LNCaP clone FGC (cell line): ENCODE measurements at regions not wholly inside any gene's neighbourhood (a gene's known extent, or its start where the extent isn't known, plus 50 kb on each side); places are given as distances from the start of the nearest gene placed in this dataset.

ENCODE experiments used
- DNase-seq: peaks from one replicate; pipeline ENCODE4 v3.0.0-alpha.2; 2011; ENCODE audit warnings: low read depth
- H3K4me3 ChIP-seq: 2 replicates; pipeline ENCODE4 v1.5.1; 2011; ENCODE audit warnings: mild to moderate bottlenecking, low read depth, low read length, control low read depth
- TF ChIP-seq, protein P1 (sequence below): IDR thresholded peaks from 2 replicates; pipeline ENCODE4 v1.5.1; 2012; ENCODE audit warnings: mild to moderate bottlenecking; ENCODE audit not compliant: control insufficient read depth, insufficient read depth; ENCODE audit errors: extremely low read depth

DNA sequence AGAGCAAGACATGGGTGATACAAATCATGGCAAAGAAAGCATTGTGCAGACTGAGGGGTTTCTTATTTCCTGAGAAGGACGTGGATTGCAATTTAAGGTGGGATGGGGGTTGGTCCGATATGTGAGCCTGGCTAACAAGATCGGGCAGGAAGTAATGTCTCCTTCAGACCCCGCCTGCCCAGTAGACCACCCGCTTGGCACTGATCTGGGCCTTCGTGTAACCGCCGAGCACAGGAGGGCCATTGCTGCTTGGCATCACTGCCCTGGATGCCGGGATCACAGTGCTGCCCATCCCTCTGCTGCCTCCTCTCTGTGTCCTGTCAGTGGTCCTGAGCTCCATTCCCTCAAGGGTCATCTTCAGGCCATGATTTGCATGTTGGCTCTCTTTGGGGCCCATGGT lies 214.6 kb upstream of the ZNF32 start:
- no peak for DNase-seq
- TF ChIP-seq, protein P1, sequence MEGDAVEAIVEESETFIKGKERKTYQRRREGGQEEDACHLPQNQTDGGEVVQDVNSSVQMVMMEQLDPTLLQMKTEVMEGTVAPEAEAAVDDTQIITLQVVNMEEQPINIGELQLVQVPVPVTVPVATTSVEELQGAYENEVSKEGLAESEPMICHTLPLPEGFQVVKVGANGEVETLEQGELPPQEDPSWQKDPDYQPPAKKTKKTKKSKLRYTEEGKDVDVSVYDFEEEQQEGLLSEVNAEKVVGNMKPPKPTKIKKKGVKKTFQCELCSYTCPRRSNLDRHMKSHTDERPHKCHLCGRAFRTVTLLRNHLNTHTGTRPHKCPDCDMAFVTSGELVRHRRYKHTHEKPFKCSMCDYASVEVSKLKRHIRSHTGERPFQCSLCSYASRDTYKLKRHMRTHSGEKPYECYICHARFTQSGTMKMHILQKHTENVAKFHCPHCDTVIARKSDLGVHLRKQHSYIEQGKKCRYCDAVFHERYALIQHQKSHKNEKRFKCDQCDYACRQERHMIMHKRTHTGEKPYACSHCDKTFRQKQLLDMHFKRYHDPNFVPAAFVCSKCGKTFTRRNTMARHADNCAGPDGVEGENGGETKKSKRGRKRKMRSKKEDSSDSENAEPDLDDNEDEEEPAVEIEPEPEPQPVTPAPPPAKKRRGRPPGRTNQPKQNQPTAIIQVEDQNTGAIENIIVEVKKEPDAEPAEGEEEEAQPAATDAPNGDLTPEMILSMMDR, result no peak
- H3K4me3 ChIP-seq, result no peak overlapping the region

DNA sequence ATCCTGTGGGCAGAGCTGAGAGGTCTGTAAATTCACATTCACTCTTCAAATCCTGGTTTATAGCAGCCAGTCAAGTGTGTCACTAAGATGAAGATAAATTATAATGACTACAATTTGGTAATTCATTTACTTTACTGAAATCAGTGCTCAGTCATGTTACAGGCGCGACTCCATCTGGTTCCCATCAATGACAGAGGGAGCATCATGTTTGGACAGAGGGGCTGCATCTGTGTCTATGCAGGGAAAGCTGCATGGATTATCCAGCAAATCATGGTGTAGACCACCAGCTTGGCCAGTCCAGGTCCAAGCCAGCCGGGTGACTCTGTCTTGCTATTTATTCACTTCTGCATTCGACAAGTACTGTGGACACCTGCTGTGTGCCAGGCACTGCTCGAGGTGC lies 214.1 kb upstream of the ZNF32 start:
- TF ChIP-seq, protein P1, result no peak
- DNase-seq, result no peak
- H3K4me3 ChIP-seq, result no peak overlapping the region

DNA sequence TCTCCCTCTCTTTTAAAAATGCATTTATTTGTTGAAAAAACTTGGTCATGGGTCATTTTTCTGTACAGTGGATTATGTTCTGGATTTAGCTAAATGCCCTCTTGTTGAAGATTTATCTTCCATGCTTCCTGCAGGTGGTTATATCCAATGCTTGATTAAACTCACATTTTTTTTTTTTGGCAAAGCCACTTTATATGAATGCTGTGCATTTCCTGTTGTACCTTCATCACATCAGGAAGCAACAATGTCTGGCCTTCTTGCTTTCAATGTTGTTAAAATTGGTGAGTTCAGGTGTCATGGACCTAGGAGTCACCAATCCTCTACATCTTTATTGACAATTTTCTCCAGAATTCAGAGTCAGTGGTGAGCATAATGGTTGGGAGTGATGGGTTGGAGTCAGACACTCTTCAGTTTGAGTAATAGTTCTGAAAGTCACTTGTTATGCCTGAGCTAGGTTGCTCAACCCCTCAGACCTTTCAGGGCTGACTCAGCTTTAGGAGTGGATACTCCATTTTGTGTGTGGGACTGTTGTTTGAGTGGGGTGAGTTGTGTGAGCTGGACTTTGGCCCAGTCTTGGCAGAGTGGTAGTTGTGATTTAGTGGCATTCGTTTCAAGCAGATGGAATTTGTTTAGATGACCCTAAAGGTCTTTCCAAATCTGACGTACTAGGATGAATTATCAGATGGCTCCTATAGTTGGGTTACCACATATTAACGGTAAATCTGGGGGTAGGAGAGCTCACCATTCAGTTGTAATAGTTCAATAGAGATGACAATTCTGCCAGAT lies 213.5 kb upstream of the ZNF32 start:
- TF ChIP-seq, protein P1, result no peak
- no peak overlapping the region for H3K4me3 ChIP-seq
- no peak for DNase-seq

DNA sequence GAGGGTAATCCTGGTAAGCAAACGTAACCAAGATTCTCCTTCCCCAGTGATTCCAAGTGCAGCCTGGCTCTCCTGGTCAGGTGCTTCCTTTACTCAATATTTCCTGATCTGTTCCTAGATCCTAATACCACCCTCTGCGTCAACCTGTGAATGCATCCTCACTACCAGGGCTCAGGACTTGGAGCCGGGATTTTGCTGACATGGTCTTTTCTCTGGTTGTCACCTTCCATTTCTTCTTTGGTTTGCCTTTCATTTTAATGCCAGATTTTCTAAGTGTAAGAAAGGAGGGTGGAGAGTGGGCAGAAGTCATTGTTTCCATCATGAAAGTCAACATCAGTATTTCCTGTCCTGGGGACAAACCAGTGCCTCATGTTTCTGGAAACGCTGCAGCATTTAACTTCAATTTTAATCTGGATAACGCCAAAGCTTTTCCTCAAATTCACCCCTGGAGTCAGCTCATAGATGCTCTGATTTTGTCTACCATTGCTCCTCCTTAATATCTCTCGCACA lies 210.4 kb upstream of the ZNF32 start:
- no peak for DNase-seq
- TF ChIP-seq, protein P1, result no peak
- no peak overlapping the region for H3K4me3 ChIP-seq

DNA sequence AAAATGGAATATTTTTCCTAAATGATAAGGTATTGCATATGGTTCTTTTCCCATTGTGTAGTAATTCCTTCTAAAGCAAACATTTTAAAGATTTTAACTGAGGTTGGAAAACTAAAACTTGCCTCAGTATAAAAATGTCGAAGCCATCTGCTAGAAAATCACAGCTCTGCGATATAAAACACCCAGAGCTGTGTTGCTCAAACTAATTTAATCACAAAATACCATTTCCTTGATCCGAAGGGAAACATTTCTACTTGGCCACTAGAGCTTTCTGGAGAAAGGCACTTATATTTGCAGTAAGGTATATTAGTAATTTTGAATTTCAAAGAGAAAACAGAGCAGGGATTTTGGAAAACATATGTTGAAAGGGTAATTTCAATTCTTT lies 209.2 kb upstream of the ZNF32 start:
- DNase-seq, result no peak
- TF ChIP-seq, protein P1, result no peak
- no peak overlapping the region for H3K4me3 ChIP-seq

DNA sequence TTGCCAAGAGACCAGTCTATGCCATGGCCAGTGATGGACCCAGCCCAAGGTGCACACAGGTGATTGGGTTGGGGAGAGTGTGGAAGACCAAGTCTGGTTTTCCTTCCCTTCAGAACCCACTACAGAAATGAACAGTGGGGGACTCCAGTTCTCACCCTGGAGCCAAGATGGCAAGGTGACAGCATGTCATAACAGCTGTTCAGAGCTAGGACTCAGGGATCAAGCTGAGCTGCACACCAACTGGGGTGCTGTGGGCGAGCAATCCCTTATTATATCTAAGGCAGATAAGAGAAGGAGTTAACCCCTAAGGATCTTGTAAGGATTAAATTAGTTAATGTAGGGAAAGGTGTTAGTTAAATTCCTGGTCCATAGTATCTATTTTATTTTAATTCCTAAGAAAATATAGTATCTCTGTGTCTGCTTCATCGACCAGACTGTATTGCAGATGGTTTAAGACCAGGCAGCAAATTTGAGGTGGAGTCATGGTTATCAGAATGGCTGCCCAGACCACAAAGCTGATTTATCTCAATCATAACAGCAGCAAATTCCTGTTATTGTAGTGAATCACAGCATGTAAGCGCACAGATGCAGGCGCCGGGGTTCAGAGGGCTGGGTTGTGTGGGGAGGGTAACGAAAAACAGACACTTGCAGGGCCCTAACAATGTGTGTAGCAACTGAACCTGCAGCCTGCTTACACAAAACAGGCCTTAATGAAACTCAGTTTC lies 208.7 kb upstream of the ZNF32 start:
- TF ChIP-seq, protein P1, result no peak
- DNase-seq, result no peak

More for the DNA sequence above, 208.7 kb upstream of the ZNF32 start:
- H3K4me3 ChIP-seq, result no peak overlapping the region
